GM18517 (cell line): ENCODE measurements at regions not wholly inside any gene's neighbourhood (a gene's known extent, or its start where the extent isn't known, plus 50 kb on each side); places are given as distances from the start of the nearest gene placed in this dataset.

Experiments
- ATAC-seq: cut with Tn5 transposase; IDR thresholded peaks from one replicate; pipeline ENCODE4 v1.9.1; 2021; ENCODE audit warnings: mild to moderate bottlenecking, moderate library complexity; ENCODE audit not compliant: unreplicated experiment

DNA sequence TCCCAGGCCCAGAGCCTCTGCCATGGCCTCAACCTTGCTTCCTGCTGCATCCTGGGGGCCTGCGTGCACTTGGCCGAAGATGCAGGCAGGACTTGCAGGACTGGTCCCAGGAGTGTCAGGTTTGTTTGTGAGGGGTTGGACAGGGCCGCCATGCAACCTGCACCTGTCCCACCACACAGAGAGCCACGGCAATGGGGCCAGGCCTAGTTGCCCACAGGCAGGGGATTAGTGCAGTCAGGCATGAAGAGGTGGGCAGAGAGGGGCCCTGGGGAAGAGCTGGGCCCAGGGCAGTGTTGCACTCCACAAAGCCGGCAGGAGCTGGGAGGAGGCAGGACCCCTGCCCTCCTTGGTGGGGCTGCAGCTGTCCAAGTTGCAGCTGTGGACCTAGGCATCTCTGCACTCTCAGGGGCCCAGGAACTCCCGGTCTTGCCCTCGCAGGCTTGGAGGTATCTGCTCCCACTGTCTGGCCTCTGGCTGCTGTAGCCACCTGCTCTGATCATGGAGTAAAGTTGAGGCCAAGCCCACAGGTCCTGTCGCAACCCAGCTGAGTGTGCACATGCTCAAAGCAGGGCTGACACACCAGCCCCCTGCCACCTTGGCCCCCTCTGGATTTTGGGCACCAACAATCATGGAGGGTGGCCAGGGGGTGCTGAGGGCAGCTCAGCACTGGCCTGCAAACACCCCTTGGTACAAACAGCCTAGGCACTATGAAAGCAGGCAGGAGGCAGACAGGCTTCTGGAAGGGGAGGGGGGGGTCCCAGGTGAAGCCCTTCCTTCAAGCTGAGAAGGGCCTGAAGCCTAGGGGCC is 190.4 kb upstream of the PCDH10 start:
- ATAC-seq: no peak

- no peak for ATAC-seq
Observed at GRCh38 chr4:132981611-132982010, 167.5 kb upstream of the PCDH10 start.

- ATAC-seq: no peak
Observed at GRCh38 chr4:132982151-132982550, 166.9 kb upstream of the PCDH10 start.

DNA sequence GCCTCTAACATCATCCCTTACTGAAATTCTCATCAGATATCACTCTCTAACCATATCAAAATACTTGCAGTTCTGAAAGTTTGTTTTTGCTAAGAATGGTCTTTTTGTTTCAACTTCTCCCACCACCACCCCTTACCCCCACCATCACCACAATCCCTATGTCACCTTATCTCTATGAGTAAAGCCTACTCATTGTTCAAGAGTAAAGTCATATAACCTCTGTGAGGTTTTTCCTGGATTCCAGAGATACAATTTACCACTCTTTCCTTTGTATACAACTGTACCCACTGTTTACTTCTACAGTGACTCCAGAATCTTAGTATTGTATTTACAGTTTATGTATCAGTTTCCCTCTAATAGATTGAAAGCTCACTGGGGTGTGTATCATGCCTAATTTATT is 158.0 kb upstream of the PCDH10 start:
- ATAC-seq: no peak

GRCh38 chr4:132992686-132993085 is 156.4 kb upstream of the PCDH10 start:
- no peak for ATAC-seq

GRCh38 chr4:132998585-132999230 is 150.4 kb upstream of the PCDH10 start:
- ATAC-seq: no peak

DNA sequence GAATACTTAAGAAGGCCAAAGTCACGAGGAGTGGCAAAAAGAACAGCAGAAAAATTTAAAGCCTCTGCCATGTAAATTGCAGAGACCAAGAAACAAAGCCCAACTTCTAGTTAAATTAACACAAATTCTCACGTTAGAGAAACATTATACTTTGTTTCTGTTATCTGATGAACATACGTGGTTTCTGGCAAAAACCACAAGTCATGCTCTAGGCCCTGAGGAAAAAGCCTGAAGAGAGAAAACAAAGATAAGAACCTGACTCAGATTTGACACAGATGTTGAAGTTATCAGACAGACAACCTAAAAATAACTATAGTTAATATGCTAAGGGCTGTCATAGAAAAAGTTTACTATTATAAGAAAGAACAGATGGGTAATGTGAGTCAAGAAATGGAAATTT is 149.1 kb upstream of the PCDH10 start:
- ATAC-seq: no peak

DNA sequence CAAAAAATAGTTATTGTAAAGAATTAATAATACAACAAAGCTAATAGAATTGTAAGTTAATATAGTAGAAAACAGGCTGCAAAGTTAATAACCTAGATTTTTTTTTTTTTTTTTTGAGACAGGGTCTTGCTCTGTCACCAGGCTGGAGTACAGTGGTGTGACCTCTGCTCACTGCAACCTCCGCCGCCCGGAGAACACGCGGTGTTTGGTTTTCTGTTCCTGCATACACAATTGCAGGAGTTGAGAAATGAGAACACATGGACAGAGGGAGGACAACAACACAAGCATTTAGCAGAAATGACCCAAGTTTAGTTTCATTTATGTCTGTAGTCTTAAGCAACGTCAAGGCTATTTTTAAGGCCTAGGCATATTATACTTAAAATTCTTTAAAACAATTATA is 145.9 kb upstream of the PCDH10 start:
- ATAC-seq: no peak

GRCh38 chr4:133014473-133015135 is 134.5 kb upstream of the PCDH10 start:
- ATAC-seq: no peak

DNA sequence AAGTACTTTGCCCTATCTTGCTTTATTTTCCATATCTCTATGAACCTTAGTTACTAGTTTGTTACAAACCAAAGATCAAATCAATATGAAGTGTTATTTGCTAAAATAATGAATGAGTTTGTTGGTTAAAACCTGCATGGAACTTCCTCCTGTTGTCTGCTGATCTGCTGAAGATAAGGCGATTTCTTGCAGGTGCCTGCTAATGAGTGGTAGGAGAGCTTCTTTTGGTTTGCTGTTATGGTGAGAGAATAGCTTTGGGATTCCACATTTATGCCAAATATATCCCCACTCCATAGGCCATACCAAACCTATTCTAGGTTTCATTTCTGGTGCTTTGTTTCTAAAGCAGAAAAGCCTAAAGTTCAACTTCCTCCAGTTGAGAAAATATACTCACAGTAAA is 103.8 kb upstream of the PCDH10 start:
- ATAC-seq: no peak

DNA sequence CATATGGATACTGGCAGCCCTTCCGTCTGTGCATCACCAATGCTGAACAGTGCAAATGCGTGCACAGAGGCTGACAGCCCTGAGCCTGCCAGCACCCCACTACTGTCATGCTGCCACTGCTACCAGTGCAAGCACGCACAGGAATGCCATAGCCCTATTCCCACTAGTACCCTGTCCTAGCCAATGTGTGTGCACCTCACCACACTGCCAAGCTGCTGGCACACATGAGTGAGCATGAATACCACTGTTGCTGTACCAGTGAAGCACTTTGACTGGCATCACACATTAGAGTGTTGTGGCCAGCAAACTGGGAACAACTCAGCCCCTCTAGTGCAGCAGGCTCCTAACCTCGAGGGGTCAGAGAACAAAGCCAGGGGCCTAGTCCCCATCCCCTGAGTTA is 102.9 kb upstream of the PCDH10 start:
- ATAC-seq: no peak

DNA sequence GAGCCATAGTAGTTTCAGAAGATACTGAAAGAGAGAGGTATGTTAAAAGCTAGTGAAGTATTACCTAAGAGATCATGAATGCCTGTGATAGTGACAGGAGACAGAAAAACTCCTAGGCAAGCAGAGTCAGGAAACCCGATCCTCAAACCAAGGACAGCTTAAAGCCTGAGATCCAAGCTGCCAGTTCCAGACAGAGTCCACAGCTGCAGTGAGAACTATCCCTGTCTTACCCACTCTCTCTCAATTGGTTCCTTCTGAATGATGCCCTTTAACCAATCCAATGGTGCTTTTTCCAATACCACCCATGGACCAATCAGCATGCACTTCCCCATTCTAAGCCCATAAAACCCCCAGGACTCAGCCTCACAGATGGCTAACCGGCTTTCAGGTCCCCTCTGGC is 90.4 kb upstream of the PCDH10 start:
- no peak for ATAC-seq

DNA sequence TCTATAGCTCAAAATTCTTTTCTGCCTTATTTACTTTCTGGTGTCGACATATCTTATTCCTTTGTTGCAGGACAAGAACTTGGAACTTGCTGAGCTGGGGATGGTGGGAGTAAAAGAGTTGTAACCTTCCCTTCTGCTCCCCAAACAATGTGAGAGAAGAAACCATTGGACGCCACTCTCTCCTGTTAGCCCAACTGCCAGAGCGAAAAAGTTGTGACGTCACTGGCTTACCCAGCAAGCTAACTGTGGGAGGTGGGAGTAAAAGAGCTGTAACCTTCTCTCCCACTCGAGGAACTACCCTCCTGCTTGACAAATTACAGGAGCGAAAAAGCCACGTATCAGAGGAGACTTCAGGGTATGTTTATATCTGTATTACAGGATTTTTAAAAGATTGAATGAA is 90.0 kb upstream of the PCDH10 start:
- ATAC-seq: no peak

DNA sequence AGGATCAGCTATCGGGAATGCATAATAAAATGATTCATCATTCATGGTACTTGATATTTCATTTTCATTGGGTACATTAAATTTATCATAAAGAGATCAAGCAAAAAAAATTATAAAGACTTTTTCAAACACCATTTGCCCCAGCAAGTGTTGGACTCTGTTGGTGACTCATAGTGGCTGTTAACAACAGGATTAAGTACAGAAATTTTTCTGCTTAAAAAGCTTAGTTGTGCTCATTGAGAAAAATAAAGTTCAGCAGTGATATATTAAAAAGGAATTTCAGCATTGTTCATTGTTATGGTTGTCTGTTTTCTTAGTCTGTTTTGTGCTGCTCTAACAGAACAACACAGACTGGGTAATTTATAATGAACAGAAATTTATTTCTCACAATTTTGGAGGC is 86.2 kb upstream of the PCDH10 start:
- no peak for ATAC-seq

DNA sequence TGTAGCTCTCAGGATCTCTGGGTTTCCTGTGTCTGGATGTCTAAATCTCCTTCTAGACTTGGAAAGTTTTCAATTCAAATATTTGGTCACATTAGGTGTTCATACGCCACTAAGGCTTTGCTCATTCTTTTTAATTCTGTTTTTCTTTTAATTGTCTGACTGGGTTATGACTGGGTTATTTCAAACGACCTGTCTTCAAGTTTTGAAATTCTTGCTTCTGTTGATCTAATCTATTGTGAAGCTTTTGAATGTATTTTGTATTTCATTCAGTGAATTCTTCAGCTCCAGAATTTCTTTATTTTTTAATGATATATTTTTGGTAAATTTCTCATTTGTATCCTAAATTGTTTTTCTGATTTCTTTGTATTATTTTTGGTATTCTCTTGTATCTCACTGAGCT is 81.0 kb upstream of the PCDH10 start:
- no peak for ATAC-seq

DNA sequence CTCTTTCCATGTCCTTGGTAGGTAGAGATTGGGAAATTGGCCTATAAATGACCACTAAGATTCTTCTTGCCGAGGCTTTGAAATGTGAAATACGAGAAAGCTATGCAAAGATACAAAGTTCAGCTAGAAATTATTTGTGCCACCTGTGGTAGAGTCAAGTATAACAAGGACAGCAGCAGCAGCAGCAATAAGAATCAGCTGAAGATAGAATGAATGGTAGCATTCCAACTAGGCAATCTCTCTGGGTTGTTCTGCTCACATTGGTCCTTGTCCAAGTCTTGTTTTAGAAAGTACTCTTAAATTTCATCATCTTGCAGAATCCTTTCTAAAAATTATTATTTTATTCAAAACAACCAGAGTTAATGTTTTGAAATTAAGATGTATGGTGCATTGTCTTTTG is 67.8 kb upstream of the PCDH10 start:
- no peak for ATAC-seq

DNA sequence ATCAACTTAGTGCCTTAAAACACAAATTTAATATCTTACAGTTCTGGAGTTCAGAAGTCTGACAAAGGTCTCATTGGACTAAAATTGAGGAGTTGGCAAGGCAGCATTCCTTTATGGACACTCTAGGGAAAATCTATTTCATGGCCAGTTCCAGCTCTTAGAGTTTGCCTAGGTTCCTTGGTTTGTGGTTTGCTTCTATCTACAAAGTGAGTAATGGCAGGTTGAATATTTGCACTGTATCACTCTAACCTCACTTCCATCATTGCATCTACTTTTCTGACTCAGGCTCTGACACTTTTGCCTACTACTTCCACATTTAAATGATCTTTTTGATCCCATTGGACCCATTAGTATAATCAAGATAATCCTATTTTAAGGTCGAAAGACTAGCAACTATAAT is 64.7 kb upstream of the PCDH10 start:
- no peak for ATAC-seq

DNA sequence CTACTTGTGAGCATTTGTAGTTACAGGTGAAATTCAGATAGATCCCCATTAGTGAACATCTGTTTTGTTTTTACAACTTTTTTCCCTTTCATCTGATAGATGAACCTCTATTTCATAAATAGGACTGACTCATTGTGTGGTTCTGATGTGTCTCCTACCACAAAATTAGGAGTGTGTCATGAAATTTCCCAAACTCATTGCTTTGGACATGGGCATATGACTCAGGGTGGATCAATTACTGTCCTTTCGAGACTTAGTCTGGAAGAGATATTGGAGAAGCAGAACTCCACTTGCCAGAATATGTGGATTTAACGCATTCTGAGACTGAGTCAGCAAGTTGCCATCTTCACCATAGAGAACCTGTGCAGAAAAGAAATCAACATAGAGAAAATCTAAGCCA is 53.5 kb upstream of the PCDH10 start:
- ATAC-seq: no peak

- no peak for ATAC-seq
Observed at GRCh38 chr4:133096972-133097371, 52.1 kb upstream of the PCDH10 start.
